AG04450 (cell line): ENCODE measurements at regions not wholly inside any gene's neighbourhood (a gene's known extent, or its start where the extent isn't known, plus 50 kb on each side); places are given as distances from the start of the nearest gene placed in this dataset.

Experiments used
- CTCF ChIA-PET: fragments of 300-600, 350-600 bp; formaldehyde crosslinking; extraction: SDS; loops from one replicate; lab custom pipeline; 2022; ENCODE audit warnings: antibody characterized with exemption, inconsistent platforms; lab: Charles Lee
- POLR2A ChIA-PET: fragments of 350-600 bp; formaldehyde crosslinking; extraction: SDS; loops from one replicate; lab custom pipeline; 2021; ENCODE audit warnings: antibody characterized with exemption, inconsistent platforms; lab: Yijun Ruan, JAX
- DNase-seq: peaks from one replicate; pipeline ENCODE4 v3.0.0-alpha.2; 2011; ENCODE audit warnings: low read depth, low spot score
- H3K27ac ChIP-seq: one replicate; pipeline ENCODE4 v1.5.1; 2012; ENCODE audit warnings: low read depth, low read length, control low read depth
- H3K27me3 ChIP-seq: one replicate; pipeline ENCODE4 v1.6.0; 2012; ENCODE audit warnings: low read length; ENCODE audit not compliant: control insufficient read depth, insufficient read depth
- H3K4me3 ChIP-seq: 2 replicates; pipeline ENCODE4 v1.5.1; 2011; ENCODE audit warnings: mild to moderate bottlenecking, low read depth, low read length, control low read depth
- H3K9me3 ChIP-seq: 2 replicates; pipeline ENCODE4 v1.5.1; 2012; ENCODE audit warnings: low read length; ENCODE audit not compliant: control insufficient read depth, insufficient read depth
- TF ChIP-seq, protein P1 (sequence below): IDR thresholded peaks from 2 replicates; pipeline ENCODE4 v1.5.1; 2011; ENCODE audit warnings: low read depth, low read length, control low read depth, inconsistent platforms

GRCh38 chr22:48077699-48078098, 1315.2 kb downstream of the TBC1D22A start:
- TF ChIP-seq, protein P1, sequence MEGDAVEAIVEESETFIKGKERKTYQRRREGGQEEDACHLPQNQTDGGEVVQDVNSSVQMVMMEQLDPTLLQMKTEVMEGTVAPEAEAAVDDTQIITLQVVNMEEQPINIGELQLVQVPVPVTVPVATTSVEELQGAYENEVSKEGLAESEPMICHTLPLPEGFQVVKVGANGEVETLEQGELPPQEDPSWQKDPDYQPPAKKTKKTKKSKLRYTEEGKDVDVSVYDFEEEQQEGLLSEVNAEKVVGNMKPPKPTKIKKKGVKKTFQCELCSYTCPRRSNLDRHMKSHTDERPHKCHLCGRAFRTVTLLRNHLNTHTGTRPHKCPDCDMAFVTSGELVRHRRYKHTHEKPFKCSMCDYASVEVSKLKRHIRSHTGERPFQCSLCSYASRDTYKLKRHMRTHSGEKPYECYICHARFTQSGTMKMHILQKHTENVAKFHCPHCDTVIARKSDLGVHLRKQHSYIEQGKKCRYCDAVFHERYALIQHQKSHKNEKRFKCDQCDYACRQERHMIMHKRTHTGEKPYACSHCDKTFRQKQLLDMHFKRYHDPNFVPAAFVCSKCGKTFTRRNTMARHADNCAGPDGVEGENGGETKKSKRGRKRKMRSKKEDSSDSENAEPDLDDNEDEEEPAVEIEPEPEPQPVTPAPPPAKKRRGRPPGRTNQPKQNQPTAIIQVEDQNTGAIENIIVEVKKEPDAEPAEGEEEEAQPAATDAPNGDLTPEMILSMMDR = no peak
- no peak overlapping the region for H3K27ac ChIP-seq
- H3K27me3 ChIP-seq = no peaks in the 10 kb centered on the region
- ChIA-PET CTCF (no interaction called here), POLR2A (no interaction called here)
- peaks cover 86% of the 10 kb centered on the region for H3K9me3 ChIP-seq
- DNase-seq = no peak
- no peak overlapping the region for H3K4me3 ChIP-seq

DNA sequence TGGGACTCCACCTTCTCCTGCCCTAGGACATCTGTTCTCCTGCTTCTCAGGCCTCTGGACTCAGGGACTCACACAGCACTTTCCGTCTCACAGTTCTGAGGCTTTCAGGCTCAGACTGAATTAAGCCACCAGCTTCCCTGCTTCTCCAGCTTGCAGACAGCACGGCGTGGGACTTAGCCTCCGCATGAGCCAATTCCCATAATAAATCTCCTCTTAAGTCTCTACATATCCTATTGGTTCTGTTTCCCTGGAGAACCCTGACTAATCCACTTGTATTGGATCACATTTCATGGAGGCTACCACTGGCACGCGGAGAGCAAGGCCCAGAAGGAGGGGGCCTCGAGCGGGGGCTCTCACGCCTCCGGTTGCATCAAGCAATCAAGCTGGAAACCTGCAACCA, 1313.6 kb downstream of the TBC1D22A start:
- TF ChIP-seq, protein P1 = no peak
- Histone ChIP-seq H3K27ac (no peak overlapping the region), H3K27me3 (no peaks in the 10 kb centered on the region), H3K4me3 (no peak overlapping the region), H3K9me3 (peaks cover 83% of the 10 kb centered on the region)
- POLR2A ChIA-PET = no interaction called here
- CTCF ChIA-PET = no interaction called here
- no peak for DNase-seq

DNA sequence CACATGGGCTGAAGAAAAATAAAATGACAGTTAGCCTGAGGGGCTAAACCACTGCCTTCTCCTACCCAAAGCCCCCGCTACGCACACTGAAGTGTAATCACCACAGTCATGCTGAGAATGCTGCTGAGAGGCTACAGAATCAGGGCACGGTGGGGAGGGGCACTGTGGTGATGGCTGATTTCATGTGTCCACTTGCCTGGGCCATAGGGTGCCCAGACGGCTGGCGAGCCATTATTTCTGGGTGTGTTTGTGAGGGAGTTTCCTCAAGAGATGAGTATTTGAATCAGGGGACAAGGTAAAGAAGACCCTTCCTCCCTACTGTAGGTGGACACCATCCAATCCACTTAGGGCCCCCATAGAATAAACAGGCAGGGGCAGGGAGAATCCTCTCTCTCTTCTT, 1313.2 kb downstream of the TBC1D22A start:
- TF ChIP-seq, protein P1 = no peak

GRCh38 chr22:48072777-48073176, 1310.3 kb downstream of the TBC1D22A start:
- ChIA-PET CTCF (no interaction called here), POLR2A (no interaction called here)
- Histone ChIP-seq H3K4me3 (no peak overlapping the region), H3K27ac (no peak overlapping the region), H3K9me3 (peaks cover 79% of the 10 kb centered on the region), H3K27me3 (no peaks in the 10 kb centered on the region)
- TF ChIP-seq, protein P1 = no peak
- DNase-seq = no peak

More for the DNA sequence above, 1313.2 kb downstream of the TBC1D22A start:
- peaks cover 81% of the 10 kb centered on the region for H3K9me3 ChIP-seq
- no peak overlapping the region for H3K27ac ChIP-seq
- DNase-seq = no peak
- CTCF ChIA-PET = no interaction called here
- H3K27me3 ChIP-seq = no peaks in the 10 kb centered on the region
- no peak overlapping the region for H3K4me3 ChIP-seq
- POLR2A ChIA-PET = no interaction called here

GRCh38 chr22:48071828-48072227, 1309.4 kb downstream of the TBC1D22A start:
- Histone ChIP-seq H3K27ac (no peak overlapping the region), H3K27me3 (no peaks in the 10 kb centered on the region), H3K4me3 (no peak overlapping the region), H3K9me3 (peaks cover 79% of the 10 kb centered on the region)
- CTCF ChIA-PET = no interaction called here
- TF ChIP-seq, protein P1 = no peak
- no peak for DNase-seq
- POLR2A ChIA-PET = no interaction called here
